ENCODE measurements at regions not wholly inside any gene's neighbourhood (a gene's known extent, or its start where the extent isn't known, plus 50 kb on each side); places are given as distances from the start of the nearest gene placed in this dataset.

GRCh38 chr4:126572264-126572663 is 1060.5 kb upstream of the INTU start:
- no peaks in the 10 kb centered on the region for H3K36me3 ChIP-seq (ENCODE audit: insufficient read depth in 1 of 2, low read depth in 1 of 2)
- DNase-seq: no peak
- no peaks in the 10 kb centered on the region for H3K9me3 ChIP-seq
- H3K4me3 ChIP-seq: no peak overlapping the region
- intact Hi-C loops (cut with DNase I): no loop called here
- no peak for ATAC-seq
- no peak overlapping the region for H3K27ac ChIP-seq
- H3K4me1 ChIP-seq: no peaks in the 10 kb centered on the region
- 19 to 43% (median 26%) methylated on average over 2 of the region's 2 CpGs for WGBS, 3 donors
- H3K27me3 ChIP-seq (ENCODE audit: insufficient read depth in 3 of 3, low read length in 2 of 3): no peaks in the 10 kb centered on the region
- no peak for TF ChIP-seq CTCF (IDR thresholded peaks at IDR 0.05)

- Histone ChIP-seq H3K9me3 (peaks cover 9% of the 10 kb centered on the region), H3K36me3 (ENCODE audit: insufficient read depth in 1 of 2, low read depth in 1 of 2) (no peaks in the 10 kb centered on the region), H3K27ac (no peak overlapping the region), H3K4me3 (no peak overlapping the region), H3K27me3 (ENCODE audit: insufficient read depth in 3 of 3, low read length in 2 of 3) (no peaks in the 10 kb centered on the region), H3K4me1 (no peaks in the 10 kb centered on the region)
- WGBS, 3 donors: 92 to 100% (median 93%) methylated on average over 2 of the region's 2 CpGs
- no peak for TF ChIP-seq CTCF (IDR thresholded peaks at IDR 0.05)
- ATAC-seq (no peak), DNase-seq (no peak)
- intact Hi-C loops (cut with DNase I): no loop called here
These were observed 1050.0 kb upstream of the INTU start for GRCh38 chr4:126582737-126583136.

DNA sequence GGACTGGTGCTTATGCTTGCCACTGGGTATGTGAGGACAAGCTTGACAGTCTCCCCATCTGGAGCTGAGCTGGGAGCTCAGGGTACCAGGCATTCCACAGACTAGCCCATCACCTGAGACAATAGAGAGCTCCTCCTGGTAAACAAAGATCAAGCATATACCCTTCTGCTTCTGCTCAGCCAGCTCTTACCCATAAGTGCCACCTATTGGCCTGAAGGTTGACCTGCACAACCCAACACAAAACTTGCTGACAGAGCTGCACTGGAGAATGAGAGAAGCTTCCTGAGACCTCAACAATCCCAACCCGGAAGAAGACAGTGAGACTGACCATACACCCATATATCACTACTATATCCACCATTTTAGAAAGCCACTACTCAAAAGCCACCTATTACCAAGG is 1049.2 kb upstream of the INTU start:
- no peaks in the 10 kb centered on the region for H3K36me3 ChIP-seq (ENCODE audit: insufficient read depth in 1 of 2, low read depth in 1 of 2)
- H3K4me1 ChIP-seq: no peaks in the 10 kb centered on the region
- WGBS, 3 donors: 72 to 100% (median 82%) methylated on average over 1 of the region's 1 CpG
- H3K27ac ChIP-seq: no peak overlapping the region
- no peaks in the 10 kb centered on the region for H3K27me3 ChIP-seq (ENCODE audit: insufficient read depth in 3 of 3, low read length in 2 of 3)
- intact Hi-C loops (cut with DNase I): no loop called here
- ATAC-seq (no peak), DNase-seq (no peak)
- H3K9me3 ChIP-seq: peaks cover 9% of the 10 kb centered on the region
- H3K4me3 ChIP-seq: no peak overlapping the region
- no peak for TF ChIP-seq CTCF (IDR thresholded peaks at IDR 0.05)

DNA sequence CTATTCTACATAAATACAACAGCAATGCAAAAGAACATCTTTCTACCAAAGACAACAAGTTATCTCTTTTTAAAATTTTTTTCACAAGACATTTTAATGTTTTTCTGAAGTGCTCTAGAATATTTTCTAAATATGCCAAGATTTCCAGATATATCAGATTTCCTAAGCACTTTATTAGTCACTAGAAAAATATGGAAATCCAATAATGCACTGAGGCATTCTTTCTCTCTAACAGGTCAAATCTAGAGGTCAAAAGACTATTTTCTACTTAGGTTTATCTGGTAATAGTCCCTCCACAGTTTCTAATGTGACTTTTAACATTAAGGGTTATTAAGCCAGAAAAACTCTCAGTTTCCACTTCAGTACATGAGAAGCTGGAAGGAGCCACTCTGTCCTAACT is 1041.2 kb upstream of the INTU start:
- no peaks in the 10 kb centered on the region for H3K9me3 ChIP-seq
- TF ChIP-seq CTCF (IDR thresholded peaks at IDR 0.05): no peak
- DNase-seq: no peak
- no peaks in the 10 kb centered on the region for H3K4me1 ChIP-seq
- H3K27me3 ChIP-seq (ENCODE audit: insufficient read depth in 3 of 3, low read length in 2 of 3): no peaks in the 10 kb centered on the region
- no peaks in the 10 kb centered on the region for H3K36me3 ChIP-seq (ENCODE audit: insufficient read depth in 1 of 2, low read depth in 1 of 2)
- no peak overlapping the region for H3K27ac ChIP-seq
- no peak overlapping the region for H3K4me3 ChIP-seq
- no peak for ATAC-seq
- intact Hi-C loops (cut with DNase I): no loop called here

GRCh38 chr4:126592088-126592487 is 1040.7 kb upstream of the INTU start:
- no peaks in the 10 kb centered on the region for H3K27me3 ChIP-seq (ENCODE audit: insufficient read depth in 3 of 3, low read length in 2 of 3)
- intact Hi-C loops (cut with DNase I): no loop called here
- H3K36me3 ChIP-seq (ENCODE audit: insufficient read depth in 1 of 2, low read depth in 1 of 2): no peaks in the 10 kb centered on the region
- ATAC-seq (no peak), DNase-seq (no peak)
- H3K27ac ChIP-seq: no peak overlapping the region
- no peaks in the 10 kb centered on the region for H3K4me1 ChIP-seq
- H3K9me3 ChIP-seq: no peaks in the 10 kb centered on the region
- TF ChIP-seq CTCF (IDR thresholded peaks at IDR 0.05): no peak
- 61 to 77% (median 65%) methylated on average over 3 of the region's 3 CpGs for WGBS, 3 donors
- no peak overlapping the region for H3K4me3 ChIP-seq

Data from psoas muscle (tissue), 7 donors.